Keratinocyte (primary cell): ENCODE measurements at regions not wholly inside any gene's neighbourhood (a gene's known extent, or its start where the extent isn't known, plus 50 kb on each side); places are given as distances from the start of the nearest gene placed in this dataset.
"Not testable (repeated sequence)": the region's sequence is repeated elsewhere in the genome, so short reads cannot be mapped to it uniquely, and the experiment has no call there.

ENCODE experiments used
- EZH2 ChIP-seq: IDR thresholded peaks from one replicate; pipeline ENCODE4 v1.6.1; 2012; ENCODE audit warnings: inconsistent platforms, mild to moderate bottlenecking, low read length, moderate library complexity
- TF ChIP-seq, protein P1 (sequence below), 3 experiments: IDR thresholded peaks in 1 of 3; conservative IDR thresholded peaks in 1 of 3; optimal IDR thresholded peaks in 1 of 3; 2 replicates in 2 of 3; 3 replicates in 1 of 3; pipeline versions ENCODE3 to v1.5.1; 2011; ENCODE audit warnings: low read length in 3 of 3, mild to moderate bottlenecking in 3 of 3, moderate library complexity in 2 of 3, control low read depth in 1 of 3, inconsistent platforms in 1 of 3; ENCODE audit not compliant: insufficient read depth in 2 of 3; ENCODE audit errors: extremely low read depth in 1 of 3

DNA sequence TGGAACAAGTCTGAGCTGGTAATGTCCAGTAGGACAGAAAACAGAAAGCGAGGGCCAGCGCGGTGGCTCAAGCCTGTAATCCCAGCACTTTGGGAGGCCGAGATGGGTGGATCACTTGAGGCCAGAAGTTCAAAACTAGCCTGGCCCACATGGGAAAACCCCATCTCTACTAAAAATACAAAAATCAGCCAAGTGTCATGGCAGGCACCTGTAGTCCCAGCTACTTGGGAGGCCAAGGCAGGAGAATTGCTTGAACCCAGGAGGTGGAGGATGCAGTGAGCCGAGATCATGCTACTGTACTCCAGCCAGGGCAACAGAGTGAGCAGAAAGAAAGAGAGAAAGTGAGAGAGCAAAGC is 52.3 kb upstream of the PMAIP1 start:
- TF ChIP-seq, protein P1, sequence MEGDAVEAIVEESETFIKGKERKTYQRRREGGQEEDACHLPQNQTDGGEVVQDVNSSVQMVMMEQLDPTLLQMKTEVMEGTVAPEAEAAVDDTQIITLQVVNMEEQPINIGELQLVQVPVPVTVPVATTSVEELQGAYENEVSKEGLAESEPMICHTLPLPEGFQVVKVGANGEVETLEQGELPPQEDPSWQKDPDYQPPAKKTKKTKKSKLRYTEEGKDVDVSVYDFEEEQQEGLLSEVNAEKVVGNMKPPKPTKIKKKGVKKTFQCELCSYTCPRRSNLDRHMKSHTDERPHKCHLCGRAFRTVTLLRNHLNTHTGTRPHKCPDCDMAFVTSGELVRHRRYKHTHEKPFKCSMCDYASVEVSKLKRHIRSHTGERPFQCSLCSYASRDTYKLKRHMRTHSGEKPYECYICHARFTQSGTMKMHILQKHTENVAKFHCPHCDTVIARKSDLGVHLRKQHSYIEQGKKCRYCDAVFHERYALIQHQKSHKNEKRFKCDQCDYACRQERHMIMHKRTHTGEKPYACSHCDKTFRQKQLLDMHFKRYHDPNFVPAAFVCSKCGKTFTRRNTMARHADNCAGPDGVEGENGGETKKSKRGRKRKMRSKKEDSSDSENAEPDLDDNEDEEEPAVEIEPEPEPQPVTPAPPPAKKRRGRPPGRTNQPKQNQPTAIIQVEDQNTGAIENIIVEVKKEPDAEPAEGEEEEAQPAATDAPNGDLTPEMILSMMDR (optimal IDR thresholded peaks at IDR 0.05 in 1 of 3, IDR thresholded peaks at IDR 0.05 in 1 of 3, conservative IDR thresholded peaks at IDR 0.05 in 1 of 3; ENCODE audit: extremely low read depth in 1 of 3, insufficient read depth in 2 of 3, low read length in 3 of 3) = not testable (repeated sequence)
- not testable (repeated sequence) for TF ChIP-seq EZH2
